SH-SY5Y (cell line): ENCODE measurements at regions not wholly inside any gene's neighbourhood (a gene's known extent, or its start where the extent isn't known, plus 50 kb on each side); places are given as distances from the start of the nearest gene placed in this dataset.

Source experiments
- GATA2 ChIP-seq: IDR thresholded peaks from 2 replicates; pipeline ENCODE4 v1.6.1; 2011; ENCODE audit warnings: mild to moderate bottlenecking, low read depth, low read length
- GATA3 ChIP-seq: IDR thresholded peaks from 2 replicates; pipeline ENCODE4 v1.6.1; 2011; ENCODE audit warnings: low read depth, mild to moderate bottlenecking, low read length, moderate library complexity

DNA sequence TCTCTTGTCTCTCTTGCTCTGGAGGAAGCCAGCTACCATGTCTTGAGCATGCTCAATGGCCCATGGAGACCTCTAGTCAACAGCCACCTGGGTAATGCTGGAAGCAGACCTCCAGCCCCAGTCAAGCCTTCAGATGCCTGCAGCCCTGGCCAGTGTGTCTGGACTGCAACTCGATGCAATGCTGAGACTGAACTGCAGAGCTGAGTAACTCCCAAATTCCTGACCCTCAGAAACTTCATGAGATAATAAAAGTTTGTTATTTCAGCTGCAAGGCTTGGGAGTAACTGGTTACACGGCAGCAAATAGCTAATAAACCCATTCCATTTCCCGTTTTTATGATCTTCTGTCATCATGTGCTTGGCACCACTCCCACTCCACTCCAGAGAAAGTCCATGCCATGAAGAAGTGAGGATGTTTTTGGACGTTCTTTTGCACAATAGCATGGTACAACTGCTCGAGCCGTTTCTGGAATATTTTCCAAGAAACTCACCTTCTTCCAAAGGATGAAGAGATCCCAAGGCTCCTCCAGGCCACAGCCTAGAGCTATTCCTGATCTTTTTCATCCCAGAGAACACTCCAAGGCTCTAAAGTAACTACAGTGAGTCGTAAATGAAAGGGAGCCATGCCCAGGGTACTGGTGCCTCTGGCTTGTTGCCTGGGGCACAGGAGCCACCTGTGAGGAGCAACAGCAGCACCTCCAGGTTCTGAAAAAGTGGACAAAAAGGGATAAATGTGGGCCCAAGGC, 72.0 kb upstream of the KLF13 start:
- no peak for TF ChIP-seq GATA3
- no peak for TF ChIP-seq GATA2
